ENCODE measurements at regions not wholly inside any gene's neighbourhood (a gene's known extent, or its start where the extent isn't known, plus 50 kb on each side); places are given as distances from the start of the nearest gene placed in this dataset. TPM values are rescaled to one million over a fixed set of nuclear protein-coding genes. Genes with fewer than 3 reads are reported as not detected.

Small RNA genes lying in the stretch of these regions (small RNA-seq; reads per million reads assigned to genes)
- not detected for gene RN7SL702P
